HCT116 (cell line): ENCODE measurements at regions not wholly inside any gene's neighbourhood (a gene's known extent, or its start where the extent isn't known, plus 50 kb on each side); places are given as distances from the start of the nearest gene placed in this dataset.

Source experiments
- ATAC-seq: fragments of 200-7000 bp; cut with Tn5 transposase; 2 replicates; pipeline ENCODE4 v1.9.1; 2020; ENCODE audit warnings: mild to moderate bottlenecking, moderate library complexity
- BruUV-seq: library from RNA; stranded (reverse); fragments of 400-500 nt; replicated peaks from 2 replicates; lab custom pipeline; 2021; lab: Mats Ljungman, UMichigan
- CTCF ChIA-PET: fragments of 300-600 bp; sonication (Branson Sonifier 250); formaldehyde crosslinking; loops from one replicate; lab custom pipeline; 2021; ENCODE audit warnings: antibody characterized with exemption; lab: Charles Lee
- POLR2A ChIA-PET: fragments of 300-600, 350-600 bp; sonication (Branson Sonifier 250); formaldehyde crosslinking; loops from one replicate; lab custom pipeline; 2021; ENCODE audit warnings: antibody characterized with exemption; lab: Charles Lee
- RAD21 ChIA-PET, 2 experiments: fragments of 300-600 bp; sonication (Branson Sonifier 250); formaldehyde crosslinking; loops; one replicate each; lab custom pipeline; 2023; ENCODE audit warnings: low total read pairs in 2 of 2; ENCODE audit not compliant: uncharacterized antibody in 2 of 2, unreplicated experiment in 2 of 2, low non-redundant PET in 1 of 2; lab: Charles Lee
- DNase-seq: peaks from one replicate; pipeline ENCODE4 v3.0.0-alpha.2; 2010; ENCODE audit warnings: low read depth, low spot score
- H2AFZ ChIP-seq: fragments of 200-600 bp; shearing (Covaris generic), sonication (generic); 2 replicates; pipeline ENCODE4 v1.6.1; 2017; ENCODE audit warnings: low read depth, mixed run types, mixed read lengths, antibody characterized with exemption, low read length; ENCODE audit not compliant: poor library complexity, severe bottlenecking
- H3K27ac ChIP-seq: 2 replicates; pipeline ENCODE4 v1.5.1; 2012; ENCODE audit warnings: low read depth, low read length
- H3K27me3 ChIP-seq: fragments of 200-600 bp; sonication (generic); 2 replicates; pipeline ENCODE4 v1.6.1; 2016; ENCODE audit warnings: mixed run types, low read length, mixed read lengths; ENCODE audit not compliant: insufficient read depth
- H3K36me3 ChIP-seq, 2 experiments: fragments of 200-500 bp in 1 of 2; fragments of 200-600 bp in 1 of 2; sonication (Bioruptor generic) in 1 of 2; sonication (generic) in 1 of 2; 2 replicates each; pipeline versions ENCODE4 v1.5.1 to v1.6.1; 2014 to 2016; ENCODE audit warnings: low read length in 2 of 2, inconsistent platforms in 1 of 2, mixed read lengths in 1 of 2, mixed run types in 1 of 2; ENCODE audit not compliant: insufficient read depth in 2 of 2, control insufficient read depth in 1 of 2
- H3K4me1 ChIP-seq, 2 experiments: fragments of 200-600 bp in 1 of 2; sonication (generic) in 1 of 2; 2 replicates each; pipeline versions ENCODE4 v1.5.1 to v1.6.1; 2012 to 2017; ENCODE audit warnings: low read length in 2 of 2, inconsistent platforms in 1 of 2, mild to moderate bottlenecking in 1 of 2, mixed read lengths in 1 of 2, mixed run types in 1 of 2, moderate library complexity in 1 of 2; ENCODE audit not compliant: insufficient read depth in 2 of 2, control insufficient read depth in 1 of 2
- H3K4me2 ChIP-seq: fragments of 200-600 bp; sonication (generic); 2 replicates; pipeline ENCODE4 v1.6.1; 2017; ENCODE audit warnings: mixed run types, low read length, mixed read lengths
- H3K4me3 ChIP-seq, 2 experiments: fragments of 200-600 bp in 1 of 2; sonication (generic) in 1 of 2; replicated peaks in 1 of 2; 2 replicates each; pipeline ENCODE4 v1.5.1; 2011 to 2016; ENCODE audit warnings: low read length in 2 of 2, control low read depth in 1 of 2, low read depth in 1 of 2, mild to moderate bottlenecking in 1 of 2, mixed read lengths in 1 of 2, mixed run types in 1 of 2
- H3K79me2 ChIP-seq: fragments of 200-600 bp; sonication (generic); 2 replicates; pipeline ENCODE4 v1.6.1; 2017; ENCODE audit warnings: mild to moderate bottlenecking, mixed run types, low read length, moderate library complexity, mixed read lengths; ENCODE audit not compliant: insufficient read depth
- H3K9ac ChIP-seq: fragments of 200-600 bp; sonication (generic); 2 replicates; pipeline ENCODE4 v1.6.1; 2016; ENCODE audit warnings: low read length, mixed read lengths
- H3K9me2 ChIP-seq: fragments of 200-600 bp; sonication (generic), shearing (Covaris generic); 2 replicates; pipeline ENCODE4 v1.6.1; 2017; ENCODE audit warnings: mixed run types, mild to moderate bottlenecking, moderate library complexity; ENCODE audit not compliant: insufficient read depth
- H3K9me3 ChIP-seq, 2 experiments: fragments of 200-500 bp in 1 of 2; fragments of 200-600 bp in 1 of 2; sonication (Bioruptor generic) in 1 of 2; sonication (generic) in 1 of 2; 2 replicates each; pipeline ENCODE4 v1.6.1; 2014 to 2017; ENCODE audit warnings: low read length in 2 of 2, mixed read lengths in 2 of 2, inconsistent platforms in 1 of 2, low read depth in 1 of 2, mild to moderate bottlenecking in 1 of 2, mixed run types in 1 of 2, moderate library complexity in 1 of 2; ENCODE audit not compliant: control insufficient read depth in 1 of 2, insufficient read depth in 1 of 2
- H4K20me1 ChIP-seq: fragments of 200-600 bp; sonication (generic), shearing (Covaris generic); 2 replicates; pipeline ENCODE4 v1.6.1; 2017; ENCODE audit warnings: mixed run types, mild to moderate bottlenecking, moderate library complexity; ENCODE audit not compliant: insufficient read depth
- CBX3 ChIP-seq: IDR thresholded peaks from 2 replicates; pipeline ENCODE4 v1.6.1; 2012; ENCODE audit warnings: low read depth
- CEBPB ChIP-seq: IDR thresholded peaks from 2 replicates; pipeline ENCODE4 v1.6.1; 2012; ENCODE audit warnings: low read depth
- EGR1 ChIP-seq: IDR thresholded peaks from 2 replicates; pipeline ENCODE4 v1.6.1; 2012; ENCODE audit warnings: low read depth
- ELF1 ChIP-seq: IDR thresholded peaks from 2 replicates; pipeline ENCODE4 v1.6.1; 2012; ENCODE audit warnings: low read depth, borderline replicate concordance
- EZH2 ChIP-seq: fragments of 200-600 bp; sonication (generic); IDR thresholded peaks from 2 replicates; pipeline ENCODE4 v1.6.1; 2017; ENCODE audit warnings: antibody characterized with exemption, mixed run types
- EZH2phosphoT487 ChIP-seq: fragments of 200-600 bp; IDR thresholded peaks from 2 replicates; pipeline ENCODE4 v1.6.1; 2018; ENCODE audit warnings: antibody characterized with exemption, borderline replicate concordance
- FOSL1 ChIP-seq: IDR thresholded peaks from 2 replicates; pipeline ENCODE4 v1.6.1; 2012; ENCODE audit warnings: low read depth
- JUND ChIP-seq: IDR thresholded peaks from 2 replicates; pipeline ENCODE4 v1.6.1; 2012
- POLR2A ChIP-seq: IDR thresholded peaks from 2 replicates; pipeline ENCODE4 v1.7.0; 2011; ENCODE audit warnings: borderline replicate concordance; ENCODE audit not compliant: insufficient read depth, insufficient read length; ENCODE audit errors: extremely low read depth
- SRF ChIP-seq: IDR thresholded peaks from 2 replicates; pipeline ENCODE4 v1.6.1; 2012; ENCODE audit warnings: low read depth
- TCF7L2 ChIP-seq: IDR thresholded peaks from 2 replicates; pipeline ENCODE4 v1.7.0; 2011; ENCODE audit warnings: borderline replicate concordance, inconsistent platforms; ENCODE audit not compliant: insufficient read depth, insufficient read length; ENCODE audit errors: extremely low read depth
- YY1 ChIP-seq: IDR thresholded peaks from 2 replicates; pipeline ENCODE4 v1.6.1; 2011; ENCODE audit warnings: low read length, low read depth, moderate library complexity, mild to moderate bottlenecking; ENCODE audit not compliant: insufficient replicate concordance; ENCODE audit errors: extremely low read depth
- ZFX ChIP-seq: fragments of 450-650 bp; IDR thresholded peaks from 2 replicates; pipeline ENCODE4 v1.6.1; 2017
- intact Hi-C: fragments of 100-400 bp; cut with micrococcal nuclease; formaldehyde crosslinking; loops from 2 replicates; pipeline ENCODE4 v1.10.0; 2022
- TF ChIP-seq, protein P1 (sequence below): IDR thresholded peaks from 2 replicates; pipeline ENCODE4 v1.6.1; 2011; ENCODE audit warnings: mild to moderate bottlenecking, low read length, moderate library complexity; ENCODE audit not compliant: insufficient replicate concordance; ENCODE audit errors: extremely low read depth
- TF ChIP-seq, protein P2 (sequence below), 3 experiments: fragments of 200-600 bp in 1 of 3; sonication (generic) in 1 of 3; IDR thresholded peaks in 2 of 3; conservative IDR thresholded peaks in 1 of 3; 2 replicates each; pipeline ENCODE4 v1.5.1; 2012 to 2017; ENCODE audit warnings: low read depth in 2 of 3, low read length in 2 of 3, antibody characterized with exemption in 1 of 3, borderline replicate concordance in 1 of 3, control low read depth in 1 of 3, mild to moderate bottlenecking in 1 of 3, mixed read lengths in 1 of 3, mixed run types in 1 of 3, moderate library complexity in 1 of 3; ENCODE audit not compliant: insufficient read depth in 1 of 3
- TF ChIP-seq, protein P3 (sequence below): IDR thresholded peaks from 2 replicates; pipeline ENCODE4 v1.6.1; 2012

DNA sequence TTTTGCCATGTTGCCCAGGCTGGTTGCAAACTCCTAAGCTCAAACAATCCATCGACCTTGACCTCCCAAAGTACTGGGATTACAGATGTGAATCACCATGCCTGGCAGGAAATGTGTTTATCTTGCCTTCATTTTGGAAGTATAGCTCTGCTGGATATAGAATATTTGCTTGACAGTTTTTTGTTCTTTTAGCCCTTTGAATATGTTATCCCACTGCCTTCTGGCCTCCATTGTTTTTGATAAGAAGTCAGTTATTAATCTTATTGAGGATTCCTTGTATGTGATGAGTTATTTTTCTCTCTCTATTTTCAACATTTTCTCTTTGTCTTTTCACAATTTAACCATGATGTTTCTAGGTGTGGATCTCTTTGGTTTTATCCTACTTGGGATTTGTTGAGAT is 112.9 kb upstream of the RAB3GAP2 start:
- Histone ChIP-seq H4K20me1 (no peaks in the 10 kb centered on the region), H2AFZ (no peak overlapping the region), H3K36me3 (no peaks in the 10 kb centered on the region), H3K79me2 (no peaks in the 10 kb centered on the region), H3K4me3 (no peak overlapping the region), H3K4me1 (no peaks in the 10 kb centered on the region), H3K4me2 (no peak overlapping the region), H3K9me3 (no peaks in the 10 kb centered on the region), H3K27ac (no peak overlapping the region), H3K9me2 (no peaks in the 10 kb centered on the region)
- CTCF ChIA-PET = no interaction called here
- no peak for DNase-seq
- RAD21 ChIA-PET = no interaction called here
- TF ChIP-seq YY1 = no peak
- TF ChIP-seq, protein P1, sequence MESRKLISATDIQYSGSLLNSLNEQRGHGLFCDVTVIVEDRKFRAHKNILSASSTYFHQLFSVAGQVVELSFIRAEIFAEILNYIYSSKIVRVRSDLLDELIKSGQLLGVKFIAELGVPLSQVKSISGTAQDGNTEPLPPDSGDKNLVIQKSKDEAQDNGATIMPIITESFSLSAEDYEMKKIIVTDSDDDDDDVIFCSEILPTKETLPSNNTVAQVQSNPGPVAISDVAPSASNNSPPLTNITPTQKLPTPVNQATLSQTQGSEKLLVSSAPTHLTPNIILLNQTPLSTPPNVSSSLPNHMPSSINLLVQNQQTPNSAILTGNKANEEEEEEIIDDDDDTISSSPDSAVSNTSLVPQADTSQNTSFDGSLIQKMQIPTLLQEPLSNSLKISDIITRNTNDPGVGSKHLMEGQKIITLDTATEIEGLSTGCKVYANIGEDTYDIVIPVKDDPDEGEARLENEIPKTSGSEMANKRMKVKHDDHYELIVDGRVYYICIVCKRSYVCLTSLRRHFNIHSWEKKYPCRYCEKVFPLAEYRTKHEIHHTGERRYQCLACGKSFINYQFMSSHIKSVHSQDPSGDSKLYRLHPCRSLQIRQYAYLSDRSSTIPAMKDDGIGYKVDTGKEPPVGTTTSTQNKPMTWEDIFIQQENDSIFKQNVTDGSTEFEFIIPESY = no peak
- no peak for TF ChIP-seq JUND
- no peak for TF ChIP-seq ELF1
- TF ChIP-seq CEBPB = no peak
- no peak for TF ChIP-seq CBX3
- no peak for TF ChIP-seq ZFX
- TF ChIP-seq EZH2 = no peak
- TF ChIP-seq, protein P2, sequence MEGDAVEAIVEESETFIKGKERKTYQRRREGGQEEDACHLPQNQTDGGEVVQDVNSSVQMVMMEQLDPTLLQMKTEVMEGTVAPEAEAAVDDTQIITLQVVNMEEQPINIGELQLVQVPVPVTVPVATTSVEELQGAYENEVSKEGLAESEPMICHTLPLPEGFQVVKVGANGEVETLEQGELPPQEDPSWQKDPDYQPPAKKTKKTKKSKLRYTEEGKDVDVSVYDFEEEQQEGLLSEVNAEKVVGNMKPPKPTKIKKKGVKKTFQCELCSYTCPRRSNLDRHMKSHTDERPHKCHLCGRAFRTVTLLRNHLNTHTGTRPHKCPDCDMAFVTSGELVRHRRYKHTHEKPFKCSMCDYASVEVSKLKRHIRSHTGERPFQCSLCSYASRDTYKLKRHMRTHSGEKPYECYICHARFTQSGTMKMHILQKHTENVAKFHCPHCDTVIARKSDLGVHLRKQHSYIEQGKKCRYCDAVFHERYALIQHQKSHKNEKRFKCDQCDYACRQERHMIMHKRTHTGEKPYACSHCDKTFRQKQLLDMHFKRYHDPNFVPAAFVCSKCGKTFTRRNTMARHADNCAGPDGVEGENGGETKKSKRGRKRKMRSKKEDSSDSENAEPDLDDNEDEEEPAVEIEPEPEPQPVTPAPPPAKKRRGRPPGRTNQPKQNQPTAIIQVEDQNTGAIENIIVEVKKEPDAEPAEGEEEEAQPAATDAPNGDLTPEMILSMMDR (IDR thresholded peaks at IDR 0.05 in 2 of 3, conservative IDR thresholded peaks at IDR 0.05 in 1 of 3; ENCODE audit: borderline replicate concordance in 1 of 3, insufficient read depth in 1 of 3, low read depth in 2 of 3, low read length in 2 of 3) = no peak
- TF ChIP-seq TCF7L2 = no peak
- TF ChIP-seq, protein P3, sequence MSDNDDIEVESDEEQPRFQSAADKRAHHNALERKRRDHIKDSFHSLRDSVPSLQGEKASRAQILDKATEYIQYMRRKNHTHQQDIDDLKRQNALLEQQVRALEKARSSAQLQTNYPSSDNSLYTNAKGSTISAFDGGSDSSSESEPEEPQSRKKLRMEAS = no peak
- TF ChIP-seq SRF = no peak
- no peak for TF ChIP-seq EZH2phosphoT487
- TF ChIP-seq FOSL1 = no peak
- TF ChIP-seq EGR1 = no peak
- TF ChIP-seq POLR2A = no peak
- TF ChIP-seq, all 23 proteins: peak for 0
- BruUV-seq = no TSS peak
- intact Hi-C loops = no loop called here
- Histone ChIP-seq H3K9ac (no peak overlapping the region), H3K27me3 (no peaks in the 10 kb centered on the region)
- no peak for ATAC-seq
- POLR2A ChIA-PET = no interaction called here
